ENCODE measurements at regions not wholly inside any gene's neighbourhood (a gene's known extent, or its start where the extent isn't known, plus 50 kb on each side); places are given as distances from the start of the nearest gene placed in this dataset.

DNA sequence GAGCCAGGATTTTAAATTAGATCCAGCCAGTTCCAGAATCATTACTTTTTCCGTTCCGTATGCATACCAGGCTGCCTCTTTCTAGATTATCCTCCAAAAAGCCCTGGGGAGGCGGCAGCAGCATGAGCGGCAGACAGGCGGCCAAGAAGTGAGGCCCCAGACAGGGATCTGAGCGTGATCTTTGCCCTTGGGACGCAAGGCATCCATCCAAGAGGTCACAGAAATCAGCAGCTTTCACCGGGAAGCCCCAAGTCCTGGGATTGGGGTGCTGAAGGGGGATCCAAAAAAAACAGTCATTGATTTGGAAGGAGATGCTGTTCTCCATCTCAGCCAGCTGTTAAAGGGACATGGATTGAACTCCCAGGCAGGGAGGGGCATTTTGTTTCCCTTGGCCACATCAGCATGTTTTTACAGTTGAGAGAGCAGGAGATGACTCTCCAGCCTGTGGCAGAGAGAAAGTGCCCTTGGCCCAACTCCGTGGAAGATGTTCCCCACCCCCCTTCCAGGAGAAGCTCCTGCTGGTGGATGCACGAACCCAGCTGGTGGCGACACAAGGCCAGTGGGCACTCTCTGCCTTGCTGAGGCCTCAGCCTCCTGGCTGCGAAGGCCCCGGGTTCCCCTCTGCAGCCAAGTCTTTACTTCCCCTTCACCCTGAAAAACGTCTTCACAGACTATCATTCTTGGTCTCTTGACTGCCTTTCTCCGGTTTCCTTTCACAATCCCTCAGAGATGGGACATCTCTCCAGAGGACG, 265.6 kb downstream of the ANAPC1 start:
- WGBS, 2 experiments (ENCODE audit: extremely low coverage in 1 of 2, insufficient coverage in 1 of 2, insufficient read length in 1 of 2, insufficient replicate concordance in 2 of 2, low coverage in 1 of 2, low lambda C conversion rate in 2 of 2, missing lambda C conversion rate in 1 of 2) = 89% methylated on average over 16 of the region's 16 CpGs; no CpG with 5 or more reads in 1 of the 2 experiments
- Histone ChIP-seq H2BK120ac (replicated peaks; ENCODE audit: low read depth, low read length) (no peak overlapping the region), H3K23me2 (ENCODE audit: low read depth, low read length) (no peaks in the 10 kb centered on the region), H3K18ac (ENCODE audit: extremely low read depth, low read length) (no peak overlapping the region), H3K23ac (ENCODE audit: insufficient read length) (no peak overlapping the region), H2BK5ac (ENCODE audit: low read depth, low read length) (no peak overlapping the region), H2AFZ (ENCODE audit: low read length) (no peak overlapping the region), H2AK5ac (ENCODE audit: low read depth, low read length) (no peak overlapping the region), H2BK15ac (ENCODE audit: low read length) (no peak overlapping the region), H3K4me3 (ENCODE audit: extremely low read depth in 1 of 4, insufficient read depth in 2 of 4, low read depth in 3 of 4, low read length in 4 of 4) (no peak overlapping the region), H3K14ac (ENCODE audit: insufficient read length) (no peak overlapping the region), H3K79me2 (ENCODE audit: control insufficient read depth in 1 of 2, insufficient read depth in 2 of 2, low read length in 2 of 2) (no peaks in the 10 kb centered on the region), H2BK20ac (ENCODE audit: low read length) (0 out of 2 replicates have a peak overlapping the region, but pooled peaks have one; percentile 34), H4K91ac (replicated peaks; ENCODE audit: insufficient read length, low read length) (no peak overlapping the region), H3K4me1 (replicated peaks in 1 of 4; ENCODE audit: control insufficient read depth in 3 of 4, insufficient read depth in 4 of 4, low read length in 3 of 4) (peaks cover 0 to 2% (median under 1%) of the 10 kb centered on the region in 4 experiments; a peak in 1 of 7 replicates), H3K27me3 (replicated peaks in 1 of 4; ENCODE audit: control insufficient read depth in 3 of 4, extremely low read depth in 1 of 4, insufficient read depth in 3 of 4, low read length in 3 of 4) (no peaks in the 10 kb centered on the region), H3K56ac (replicated peaks; ENCODE audit: insufficient read length, low read depth, low read length) (no peak overlapping the region), H4K8ac (ENCODE audit: extremely low read depth, insufficient read depth, low read length) (peak overlapping the region; percentile 63; the same call in 1 of the 2 replicates), H4K20me1 (replicated peaks in 1 of 2; ENCODE audit: control insufficient read depth in 1 of 2, insufficient read depth in 2 of 2, low read length in 2 of 2) (no peaks in the 10 kb centered on the region), H4K5ac (ENCODE audit: insufficient read length, low read depth, low read length) (no peak overlapping the region), H2BK12ac (ENCODE audit: low read depth, low read length) (no peak overlapping the region; the same call in 1 of the 2 replicates), H3K36me3 (ENCODE audit: control insufficient read depth in 2 of 4, insufficient read depth in 4 of 4, low read length in 3 of 4) (no peaks in the 10 kb centered on the region), H3K79me1 (ENCODE audit: low read depth, low read length) (no peaks in the 10 kb centered on the region), H3K4ac (replicated peaks; ENCODE audit: insufficient read length, low read depth, low read length) (no peak overlapping the region), H3K27ac (ENCODE audit: low read depth, low read length) (no peak overlapping the region), H3K9ac (replicated peaks in 1 of 4; ENCODE audit: extremely low read depth in 1 of 4, low read depth in 3 of 4, low read length in 3 of 4) (no peak overlapping the region), H3K4me2 (ENCODE audit: insufficient read depth in 1 of 2, low read depth in 2 of 2, low read length in 2 of 2) (no peak overlapping the region), H3K9me3 (ENCODE audit: insufficient read depth in 2 of 2, low read depth in 1 of 2, low read length in 1 of 2) (no peaks in the 10 kb centered on the region)
- ChIA-PET CTCF (ENCODE audit: partially characterized antibody) (interaction anchor here (1.3 to 4.0 kb wide), 3 partner anchors 81 to 84 kb away, joined by 3 to 31 read pairs (median 4); no protein-coding TSS in a partner anchor), POLR2A (ENCODE audit: partially characterized antibody) (no interaction called here)
- FAIRE-seq (no peak), DNase-seq (ENCODE audit: low read depth in 1 of 2, low spot score in 2 of 2) (no peak)
- TF ChIP-seq TEAD4 (IDR thresholded peaks at IDR 0.05; ENCODE audit: low read depth, low read length) (no peak), NANOG (IDR thresholded peaks at IDR 0.05; ENCODE audit: insufficient read depth, low read depth, low read length, poor library complexity, severe bottlenecking) (no peak), CHD2 (IDR thresholded peaks at IDR 0.05; ENCODE audit: low read length) (no peak), POLR2A (IDR thresholded peaks at IDR 0.05; ENCODE audit: control extremely low read depth in 1 of 2, low read depth in 2 of 2, low read length in 2 of 2) (no peak), PHF8 (conservative IDR thresholded peaks at IDR 0.05; ENCODE audit: low read depth, low read length) (no peak), SRF (IDR thresholded peaks at IDR 0.05; ENCODE audit: low read depth, low read length) (no peak), BACH1 (IDR thresholded peaks at IDR 0.05; ENCODE audit: low read length) (no peak), SIN3A (conservative IDR thresholded peaks at IDR 0.05 in 1 of 2, IDR thresholded peaks at IDR 0.05 in 1 of 2; ENCODE audit: low read depth in 1 of 2, low read length in 2 of 2) (no peak), RFX5 (IDR thresholded peaks at IDR 0.05; ENCODE audit: borderline replicate concordance, low read depth, low read length) (no peak), JUND (IDR thresholded peaks at IDR 0.05; ENCODE audit: low read length) (no peak), CBX5 (IDR thresholded peaks at IDR 0.05; ENCODE audit: low read depth, low read length) (no peak), SP4 (IDR thresholded peaks at IDR 0.05; ENCODE audit: low read length) (no peak), KDM5A (IDR thresholded peaks at IDR 0.05; ENCODE audit: low read length) (no peak), JUN (IDR thresholded peaks at IDR 0.05; ENCODE audit: low read depth, low read length) (no peak)

All from H1 (cell line).